ENCODE measurements at regions not wholly inside any gene's neighbourhood (a gene's known extent, or its start where the extent isn't known, plus 50 kb on each side); places are given as distances from the start of the nearest gene placed in this dataset.

DNA sequence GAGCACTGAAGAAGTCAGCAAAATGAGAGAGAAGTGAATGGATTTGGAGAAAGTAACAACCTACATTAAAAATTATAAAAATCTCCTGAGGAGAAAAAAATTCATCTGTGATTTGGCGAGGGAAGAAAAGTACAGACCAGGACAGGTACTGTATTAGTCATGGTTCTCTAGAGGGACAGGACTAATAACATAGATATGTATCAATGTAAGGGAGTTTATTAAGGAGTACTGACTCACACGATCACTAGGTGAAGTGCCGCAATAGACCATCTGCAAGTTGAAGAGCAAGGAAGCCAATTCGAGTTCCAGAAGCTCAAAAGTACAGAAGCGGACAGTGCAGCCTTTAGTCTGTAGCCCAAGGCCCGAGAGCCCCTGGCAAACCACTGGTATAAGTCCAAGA, 1004.4 kb upstream of the ALCAM start:
- Mint-ChIP-seq H3K36me3 (ENCODE audit: low read depth) (no peaks in the 10 kb centered on the region), H3K4me3 (no peak overlapping the region), H3K27me3 (ENCODE audit: low read depth, poor library complexity) (peaks cover 4% of the 10 kb centered on the region), H3K9me3 (no peaks in the 10 kb centered on the region), H3K27ac (no peak overlapping the region), H3K4me1 (no peaks in the 10 kb centered on the region)
- no peak for DNase-seq
- TF ChIP-seq CTCF (IDR thresholded peaks at IDR 0.05) = no peak

DNA sequence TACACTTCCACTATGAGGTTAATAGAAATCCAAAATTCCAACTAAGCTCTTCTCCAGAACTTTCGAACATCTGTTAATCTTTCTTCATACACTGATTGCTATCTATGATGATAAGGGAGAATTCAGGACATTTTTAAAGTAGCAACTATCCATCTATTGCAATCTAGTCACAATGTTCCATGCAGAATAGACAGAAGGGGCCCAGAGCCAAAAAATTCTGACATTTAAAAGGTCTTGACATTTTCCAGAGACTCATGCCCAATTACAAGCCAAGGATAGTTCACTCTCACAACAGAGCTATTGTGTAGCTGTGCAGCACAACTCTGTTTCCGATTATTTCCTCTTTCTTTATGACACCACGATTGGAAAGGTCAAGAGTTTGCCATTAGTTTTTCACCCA, 999.7 kb upstream of the ALCAM start:
- Mint-ChIP-seq H3K4me3 (no peak overlapping the region), H3K4me1 (no peaks in the 10 kb centered on the region), H3K9me3 (no peaks in the 10 kb centered on the region), H3K27ac (no peak overlapping the region), H3K27me3 (ENCODE audit: low read depth, poor library complexity) (no peaks in the 10 kb centered on the region), H3K36me3 (ENCODE audit: low read depth) (no peaks in the 10 kb centered on the region)
- no peak for TF ChIP-seq CTCF (IDR thresholded peaks at IDR 0.05)
- DNase-seq = no peak

GRCh38 chr3:104368760-104369159, 997.9 kb upstream of the ALCAM start:
- Mint-ChIP-seq H3K4me1 (no peaks in the 10 kb centered on the region), H3K4me3 (no peak overlapping the region), H3K27me3 (ENCODE audit: low read depth, poor library complexity) (no peaks in the 10 kb centered on the region), H3K36me3 (ENCODE audit: low read depth) (no peaks in the 10 kb centered on the region), H3K27ac (no peak overlapping the region), H3K9me3 (no peaks in the 10 kb centered on the region)
- no peak for TF ChIP-seq CTCF (IDR thresholded peaks at IDR 0.05)
- DNase-seq = no peak

DNA sequence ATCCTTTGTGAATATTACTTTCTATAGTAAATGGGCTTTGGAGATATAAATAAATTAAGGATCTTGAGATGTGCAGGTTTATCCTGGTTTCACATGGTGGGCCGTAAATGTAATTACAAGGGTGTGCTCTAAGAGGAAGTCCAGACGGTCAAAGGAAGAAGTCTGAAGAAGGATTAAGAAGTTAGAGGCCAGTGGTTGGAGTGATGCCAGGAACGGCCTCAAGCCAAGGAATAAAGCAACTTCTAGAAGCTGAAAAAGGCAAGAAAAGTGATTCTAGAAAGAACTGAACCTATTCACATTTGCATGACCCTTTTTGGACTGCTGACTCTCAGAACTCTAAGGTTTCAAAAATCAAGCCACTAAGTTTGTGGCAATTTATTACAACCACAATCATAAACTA, 981.3 kb upstream of the ALCAM start:
- Mint-ChIP-seq H3K27ac (no peak overlapping the region), H3K4me1 (no peaks in the 10 kb centered on the region), H3K36me3 (ENCODE audit: low read depth) (no peaks in the 10 kb centered on the region), H3K9me3 (no peaks in the 10 kb centered on the region), H3K27me3 (ENCODE audit: low read depth, poor library complexity) (no peaks in the 10 kb centered on the region), H3K4me3 (no peak overlapping the region)
- DNase-seq = no peak
- TF ChIP-seq CTCF (IDR thresholded peaks at IDR 0.05) = no peak

- no peak for TF ChIP-seq CTCF (IDR thresholded peaks at IDR 0.05)
- no peaks in the 10 kb centered on the region for H3K36me3 Mint-ChIP-seq (ENCODE audit: low read depth)
- DNase-seq = no peak
- H3K4me3 Mint-ChIP-seq = no peak overlapping the region
- no peaks in the 10 kb centered on the region for H3K9me3 Mint-ChIP-seq
- H3K4me1 Mint-ChIP-seq = no peaks in the 10 kb centered on the region
- no peak overlapping the region for H3K27ac Mint-ChIP-seq
- no peaks in the 10 kb centered on the region for H3K27me3 Mint-ChIP-seq (ENCODE audit: low read depth, poor library complexity)
Observed at GRCh38 chr3:104388619-104389018, 978.1 kb upstream of the ALCAM start.

GRCh38 chr3:104392327-104392726, 974.4 kb upstream of the ALCAM start:
- DNase-seq = no peak

More at GRCh38 chr3:104392327-104392726, 974.4 kb upstream of the ALCAM start:
- no peaks in the 10 kb centered on the region for H3K36me3 Mint-ChIP-seq (ENCODE audit: low read depth)
- no peak for TF ChIP-seq CTCF (IDR thresholded peaks at IDR 0.05)
- no peaks in the 10 kb centered on the region for H3K9me3 Mint-ChIP-seq
- no peak overlapping the region for H3K27ac Mint-ChIP-seq
- H3K4me1 Mint-ChIP-seq = no peaks in the 10 kb centered on the region
- H3K27me3 Mint-ChIP-seq (ENCODE audit: low read depth, poor library complexity) = no peaks in the 10 kb centered on the region
- no peak overlapping the region for H3K4me3 Mint-ChIP-seq
